ENCODE measurements at regions not wholly inside any gene's neighbourhood (a gene's known extent, or its start where the extent isn't known, plus 50 kb on each side); places are given as distances from the start of the nearest gene placed in this dataset.

DNA sequence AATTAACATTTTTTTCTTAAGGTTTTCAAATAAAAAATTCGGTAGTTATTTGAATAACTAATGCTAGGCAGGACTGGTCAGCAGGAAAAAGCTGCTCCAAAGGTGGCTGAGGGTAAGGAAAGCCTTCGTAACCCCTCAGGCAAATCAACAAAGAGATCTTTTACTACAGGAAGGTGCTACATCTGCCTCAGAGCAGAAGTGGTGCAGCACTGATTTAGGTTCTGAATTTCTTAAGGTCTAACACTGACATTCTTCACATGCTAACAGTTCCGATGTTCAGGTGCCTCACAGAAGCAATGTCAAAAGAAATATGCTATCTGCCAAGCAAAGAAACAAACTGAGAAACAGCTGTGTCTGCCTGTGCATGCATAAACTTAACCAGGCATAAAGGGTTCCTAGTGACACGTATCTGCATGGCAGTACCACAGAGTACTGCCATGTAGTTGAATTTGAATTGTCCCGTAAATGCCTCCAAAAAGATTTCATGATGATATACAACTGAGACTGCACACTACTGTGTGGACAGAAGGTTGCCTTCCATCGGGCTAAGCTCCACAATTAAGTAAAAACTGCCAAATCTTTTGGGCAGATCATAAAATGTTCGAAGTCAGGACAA is 275.0 kb upstream of the NSMCE3 start:
- CTCF ChIA-PET = no interaction called here
- Histone ChIP-seq H3K9me3 (ENCODE audit: control insufficient read depth, insufficient read depth, low read depth, low read length) (no peaks in the 10 kb centered on the region), H3K4me3 (ENCODE audit: low read depth, low read length) (no peak overlapping the region), H3K36me3 (ENCODE audit: control insufficient read depth in 2 of 2, insufficient read depth in 1 of 2, low read length in 2 of 2) (no peaks in the 10 kb centered on the region), H3K4me1 (ENCODE audit: control insufficient read depth, insufficient read depth, low read length) (no peaks in the 10 kb centered on the region), H3K27ac (ENCODE audit: extremely low read depth, low read depth, low read length) (no peak overlapping the region)
- TF ChIP-seq IKZF3 (tag by site-specific recombination; IDR thresholded peaks at IDR 0.05) (no peak), KLF10 (tag by site-specific recombination; IDR thresholded peaks at IDR 0.05) (no peak), ZNF366 (tag by site-specific recombination; conservative IDR thresholded peaks at IDR 0.05) (no peak), RBAK (tag by site-specific recombination; IDR thresholded peaks at IDR 0.05) (no peak), ZNF214 (tag by site-specific recombination; IDR thresholded peaks at IDR 0.05; ENCODE audit: borderline replicate concordance) (no peak), ZNF48 (tag by site-specific recombination; IDR thresholded peaks at IDR 0.05) (no peak)
- TF ChIP-seq, protein P1, sequence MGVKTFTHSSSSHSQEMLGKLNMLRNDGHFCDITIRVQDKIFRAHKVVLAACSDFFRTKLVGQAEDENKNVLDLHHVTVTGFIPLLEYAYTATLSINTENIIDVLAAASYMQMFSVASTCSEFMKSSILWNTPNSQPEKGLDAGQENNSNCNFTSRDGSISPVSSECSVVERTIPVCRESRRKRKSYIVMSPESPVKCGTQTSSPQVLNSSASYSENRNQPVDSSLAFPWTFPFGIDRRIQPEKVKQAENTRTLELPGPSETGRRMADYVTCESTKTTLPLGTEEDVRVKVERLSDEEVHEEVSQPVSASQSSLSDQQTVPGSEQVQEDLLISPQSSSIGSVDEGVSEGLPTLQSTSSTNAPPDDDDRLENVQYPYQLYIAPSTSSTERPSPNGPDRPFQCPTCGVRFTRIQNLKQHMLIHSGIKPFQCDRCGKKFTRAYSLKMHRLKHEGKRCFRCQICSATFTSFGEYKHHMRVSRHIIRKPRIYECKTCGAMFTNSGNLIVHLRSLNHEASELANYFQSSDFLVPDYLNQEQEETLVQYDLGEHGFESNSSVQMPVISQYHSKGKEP (tag by site-specific recombination; IDR thresholded peaks at IDR 0.05) = no peak
- TF ChIP-seq, protein P2, sequence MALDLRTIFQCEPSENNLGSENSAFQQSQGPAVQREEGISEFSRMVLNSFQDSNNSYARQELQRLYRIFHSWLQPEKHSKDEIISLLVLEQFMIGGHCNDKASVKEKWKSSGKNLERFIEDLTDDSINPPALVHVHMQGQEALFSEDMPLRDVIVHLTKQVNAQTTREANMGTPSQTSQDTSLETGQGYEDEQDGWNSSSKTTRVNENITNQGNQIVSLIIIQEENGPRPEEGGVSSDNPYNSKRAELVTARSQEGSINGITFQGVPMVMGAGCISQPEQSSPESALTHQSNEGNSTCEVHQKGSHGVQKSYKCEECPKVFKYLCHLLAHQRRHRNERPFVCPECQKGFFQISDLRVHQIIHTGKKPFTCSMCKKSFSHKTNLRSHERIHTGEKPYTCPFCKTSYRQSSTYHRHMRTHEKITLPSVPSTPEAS (tag by site-specific recombination; IDR thresholded peaks at IDR 0.05) = no peak
- POLR2A ChIA-PET = no interaction called here

DNA sequence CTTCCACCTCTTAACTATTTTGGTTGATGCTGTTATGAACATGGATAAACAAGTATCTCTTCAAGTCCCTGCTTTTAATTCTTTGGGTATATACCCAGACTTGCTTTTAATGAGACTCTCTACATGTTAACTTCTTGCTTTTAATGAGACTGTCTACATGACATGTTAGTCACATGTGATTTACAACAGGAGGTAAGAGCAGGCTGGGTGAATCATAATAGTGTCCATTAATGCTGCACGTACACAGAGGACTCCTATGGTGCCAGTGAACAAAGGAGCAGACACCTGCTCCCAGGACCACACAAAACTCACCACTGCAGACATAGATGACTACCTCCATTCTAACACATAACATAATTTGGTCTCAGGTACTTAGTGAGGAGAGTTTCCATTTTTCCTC is 273.4 kb upstream of the NSMCE3 start:
- Histone ChIP-seq H3K9me3 (ENCODE audit: control insufficient read depth, insufficient read depth, low read depth, low read length) (no peaks in the 10 kb centered on the region), H3K4me3 (ENCODE audit: low read depth, low read length) (no peak overlapping the region), H3K36me3 (ENCODE audit: control insufficient read depth in 2 of 2, insufficient read depth in 1 of 2, low read length in 2 of 2) (no peaks in the 10 kb centered on the region), H3K27ac (ENCODE audit: extremely low read depth, low read depth, low read length) (no peak overlapping the region), H3K4me1 (ENCODE audit: control insufficient read depth, insufficient read depth, low read length) (no peaks in the 10 kb centered on the region)
- POLR2A ChIA-PET = no interaction called here
- TF ChIP-seq ZNF184 (tag by site-specific recombination; IDR thresholded peaks at IDR 0.05) (no peak), ZNF549 (tag by site-specific recombination; IDR thresholded peaks at IDR 0.05) (no peak), KLF9 (tag by site-specific recombination; IDR thresholded peaks at IDR 0.05; ENCODE audit: low read depth) (no peak), ZNF610 (tag by site-specific recombination; IDR thresholded peaks at IDR 0.05; ENCODE audit: borderline replicate concordance) (no peak), ZNF423 (tag by site-specific recombination; IDR thresholded peaks at IDR 0.05) (no peak), WT1 (tag by site-specific recombination; IDR thresholded peaks at IDR 0.05) (no peak), ZNF404 (tag by site-specific recombination; IDR thresholded peaks at IDR 0.05) (no peak)
- TF ChIP-seq, protein P3, sequence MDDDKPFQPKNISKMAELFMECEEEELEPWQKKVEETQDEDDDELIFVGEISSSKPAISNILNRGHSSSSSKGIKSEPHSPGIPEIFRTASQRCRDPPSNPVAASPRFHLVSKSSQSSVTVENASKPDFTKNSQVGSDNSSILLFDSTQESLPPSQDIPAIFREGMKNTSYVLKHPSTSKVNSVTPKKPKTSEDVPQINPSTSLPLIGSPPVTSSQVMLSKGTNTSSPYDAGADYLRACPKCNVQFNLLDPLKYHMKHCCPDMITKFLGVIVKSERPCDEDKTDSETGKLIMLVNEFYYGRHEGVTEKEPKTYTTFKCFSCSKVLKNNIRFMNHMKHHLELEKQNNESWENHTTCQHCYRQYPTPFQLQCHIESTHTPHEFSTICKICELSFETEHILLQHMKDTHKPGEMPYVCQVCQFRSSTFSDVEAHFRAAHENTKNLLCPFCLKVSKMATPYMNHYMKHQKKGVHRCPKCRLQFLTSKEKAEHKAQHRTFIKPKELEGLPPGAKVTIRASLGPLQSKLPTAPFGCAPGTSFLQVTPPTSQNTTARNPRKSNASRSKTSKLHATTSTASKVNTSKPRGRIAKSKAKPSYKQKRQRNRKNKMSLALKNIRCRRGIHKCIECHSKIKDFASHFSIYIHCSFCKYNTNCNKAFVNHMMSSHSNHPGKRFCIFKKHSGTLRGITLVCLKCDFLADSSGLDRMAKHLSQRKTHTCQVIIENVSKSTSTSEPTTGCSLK (tag by site-specific recombination; IDR thresholded peaks at IDR 0.05) = no peak
- CTCF ChIA-PET = no interaction called here

DNA sequence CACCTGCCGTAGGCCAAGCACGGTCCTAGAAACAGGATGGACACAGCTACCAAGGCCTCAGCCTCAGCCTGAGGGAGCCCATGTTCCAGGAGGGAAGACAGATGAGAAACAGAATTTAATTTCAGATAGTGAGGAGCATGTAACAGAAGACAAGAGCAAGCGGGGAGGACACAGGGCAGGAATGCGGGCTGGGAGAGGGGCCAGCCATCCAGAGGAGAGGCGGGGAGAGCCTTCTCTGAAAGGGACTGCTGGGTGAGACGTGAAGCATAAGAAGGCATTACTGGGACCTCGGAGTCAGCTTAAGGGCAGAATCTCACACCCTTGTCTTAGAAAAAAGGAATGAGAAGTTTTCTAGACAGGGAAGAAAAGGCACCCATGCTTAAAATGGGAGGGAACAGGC is 271.7 kb upstream of the NSMCE3 start:
- H3K4me1 ChIP-seq (ENCODE audit: control insufficient read depth, insufficient read depth, low read length) = no peaks in the 10 kb centered on the region
- ChIA-PET POLR2A (no interaction called here), CTCF (no interaction called here)
- no peak overlapping the region for H3K27ac ChIP-seq (ENCODE audit: extremely low read depth, low read depth, low read length)
- H3K9me3 ChIP-seq (ENCODE audit: control insufficient read depth, insufficient read depth, low read depth, low read length) = no peaks in the 10 kb centered on the region
- H3K4me3 ChIP-seq (ENCODE audit: low read depth, low read length) = no peak overlapping the region
- no peaks in the 10 kb centered on the region for H3K36me3 ChIP-seq (ENCODE audit: control insufficient read depth in 2 of 2, insufficient read depth in 1 of 2, low read length in 2 of 2)
- TF ChIP-seq ZIC2 (tag by site-specific recombination; IDR thresholded peaks at IDR 0.05) (no peak), ZNF707 (tag by site-specific recombination; IDR thresholded peaks at IDR 0.05) (no peak), GLIS2 (tag by site-specific recombination; IDR thresholded peaks at IDR 0.05) (no peak), ZNF548 (tag by site-specific recombination; IDR thresholded peaks at IDR 0.05) (no peak)
- TF ChIP-seq, protein P4, sequence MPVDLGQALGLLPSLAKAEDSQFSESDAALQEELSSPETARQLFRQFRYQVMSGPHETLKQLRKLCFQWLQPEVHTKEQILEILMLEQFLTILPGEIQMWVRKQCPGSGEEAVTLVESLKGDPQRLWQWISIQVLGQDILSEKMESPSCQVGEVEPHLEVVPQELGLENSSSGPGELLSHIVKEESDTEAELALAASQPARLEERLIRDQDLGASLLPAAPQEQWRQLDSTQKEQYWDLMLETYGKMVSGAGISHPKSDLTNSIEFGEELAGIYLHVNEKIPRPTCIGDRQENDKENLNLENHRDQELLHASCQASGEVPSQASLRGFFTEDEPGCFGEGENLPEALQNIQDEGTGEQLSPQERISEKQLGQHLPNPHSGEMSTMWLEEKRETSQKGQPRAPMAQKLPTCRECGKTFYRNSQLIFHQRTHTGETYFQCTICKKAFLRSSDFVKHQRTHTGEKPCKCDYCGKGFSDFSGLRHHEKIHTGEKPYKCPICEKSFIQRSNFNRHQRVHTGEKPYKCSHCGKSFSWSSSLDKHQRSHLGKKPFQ (tag by site-specific recombination; IDR thresholded peaks at IDR 0.05) = no peak
- TF ChIP-seq, protein P5, sequence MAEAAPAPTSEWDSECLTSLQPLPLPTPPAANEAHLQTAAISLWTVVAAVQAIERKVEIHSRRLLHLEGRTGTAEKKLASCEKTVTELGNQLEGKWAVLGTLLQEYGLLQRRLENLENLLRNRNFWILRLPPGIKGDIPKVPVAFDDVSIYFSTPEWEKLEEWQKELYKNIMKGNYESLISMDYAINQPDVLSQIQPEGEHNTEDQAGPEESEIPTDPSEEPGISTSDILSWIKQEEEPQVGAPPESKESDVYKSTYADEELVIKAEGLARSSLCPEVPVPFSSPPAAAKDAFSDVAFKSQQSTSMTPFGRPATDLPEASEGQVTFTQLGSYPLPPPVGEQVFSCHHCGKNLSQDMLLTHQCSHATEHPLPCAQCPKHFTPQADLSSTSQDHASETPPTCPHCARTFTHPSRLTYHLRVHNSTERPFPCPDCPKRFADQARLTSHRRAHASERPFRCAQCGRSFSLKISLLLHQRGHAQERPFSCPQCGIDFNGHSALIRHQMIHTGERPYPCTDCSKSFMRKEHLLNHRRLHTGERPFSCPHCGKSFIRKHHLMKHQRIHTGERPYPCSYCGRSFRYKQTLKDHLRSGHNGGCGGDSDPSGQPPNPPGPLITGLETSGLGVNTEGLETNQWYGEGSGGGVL (tag by site-specific recombination; IDR thresholded peaks at IDR 0.05) = no peak
- TF ChIP-seq, protein P6, sequence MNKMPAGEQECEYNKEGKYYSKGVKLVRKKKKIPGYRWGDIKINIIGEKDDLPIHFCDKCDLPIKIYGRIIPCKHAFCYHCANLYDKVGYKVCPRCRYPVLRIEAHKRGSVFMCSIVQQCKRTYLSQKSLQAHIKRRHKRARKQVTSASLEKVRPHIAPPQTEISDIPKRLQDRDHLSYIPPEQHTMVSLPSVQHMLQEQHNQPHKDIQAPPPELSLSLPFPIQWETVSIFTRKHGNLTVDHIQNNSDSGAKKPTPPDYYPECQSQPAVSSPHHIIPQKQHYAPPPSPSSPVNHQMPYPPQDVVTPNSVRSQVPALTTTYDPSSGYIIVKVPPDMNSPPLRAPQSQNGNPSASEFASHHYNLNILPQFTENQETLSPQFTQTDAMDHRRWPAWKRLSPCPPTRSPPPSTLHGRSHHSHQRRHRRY (tag by site-specific recombination; IDR thresholded peaks at IDR 0.05) = no peak
